Right cardiac atrium (tissue), 5 donors: ENCODE measurements at regions not wholly inside any gene's neighbourhood (a gene's known extent, or its start where the extent isn't known, plus 50 kb on each side); places are given as distances from the start of the nearest gene placed in this dataset.

Experiments
- ATAC-seq, 2 donors: fragments of 200-7000 bp; cut with Tn5 transposase; one replicate each; pipeline versions ENCODE4 v1.8.0 to v1.9.1; 2020; ENCODE audit warnings: moderate library complexity in 2 of 2, mild to moderate bottlenecking in 1 of 2
- DNase-seq, 3 donors: peaks; one replicate each; pipeline ENCODE4 v3.0.0-alpha.2; 2020
- H3K27ac ChIP-seq: one replicate; pipeline ENCODE4 v1.5.1; 2013; ENCODE audit warnings: mild to moderate bottlenecking, low read length, control low read depth, moderate library complexity
- H3K27me3 ChIP-seq: one replicate; pipeline ENCODE4 v1.6.1; 2013; ENCODE audit not compliant: control insufficient read depth, insufficient read depth
- H3K4me1 ChIP-seq: one replicate; pipeline ENCODE4 v1.6.1; 2013; ENCODE audit warnings: low read length; ENCODE audit not compliant: control insufficient read depth, insufficient read depth
- H3K4me3 ChIP-seq: one replicate; pipeline ENCODE4 v1.5.1; 2013; ENCODE audit warnings: low read length, control low read depth
- H3K9me3 ChIP-seq: one replicate; pipeline ENCODE4 v1.6.1; 2013; ENCODE audit warnings: low read length; ENCODE audit not compliant: control insufficient read depth
- WGBS: extraction: QIAGEN DNeasy Blood & Tissue Kit; methylation state at CpG from one replicate; pipeline ENCODE4 v1.1.7; 2013; 5-methylcytosine and 5-hydroxymethylcytosine counted together
- intact Hi-C, 4 donors: fragments of 100-400 bp; cut with DNase I; formaldehyde crosslinking; loops; one replicate each; pipeline versions ENCODE4 v1.11.0 to v1.14.0; 2022 to 2023
- donor health status: healthy with polysubstance abuse.
- donor health status: DM: no; HTN: yes; CAD: no.
- donor health status: DM: no; HTN: no; CAD: no.
- donor health status: DM: no; HTN: yes; CAD: no; lungs with severe emphysema.
- donor health status: DM: yes; HTN: yes; CAD: no.

DNA sequence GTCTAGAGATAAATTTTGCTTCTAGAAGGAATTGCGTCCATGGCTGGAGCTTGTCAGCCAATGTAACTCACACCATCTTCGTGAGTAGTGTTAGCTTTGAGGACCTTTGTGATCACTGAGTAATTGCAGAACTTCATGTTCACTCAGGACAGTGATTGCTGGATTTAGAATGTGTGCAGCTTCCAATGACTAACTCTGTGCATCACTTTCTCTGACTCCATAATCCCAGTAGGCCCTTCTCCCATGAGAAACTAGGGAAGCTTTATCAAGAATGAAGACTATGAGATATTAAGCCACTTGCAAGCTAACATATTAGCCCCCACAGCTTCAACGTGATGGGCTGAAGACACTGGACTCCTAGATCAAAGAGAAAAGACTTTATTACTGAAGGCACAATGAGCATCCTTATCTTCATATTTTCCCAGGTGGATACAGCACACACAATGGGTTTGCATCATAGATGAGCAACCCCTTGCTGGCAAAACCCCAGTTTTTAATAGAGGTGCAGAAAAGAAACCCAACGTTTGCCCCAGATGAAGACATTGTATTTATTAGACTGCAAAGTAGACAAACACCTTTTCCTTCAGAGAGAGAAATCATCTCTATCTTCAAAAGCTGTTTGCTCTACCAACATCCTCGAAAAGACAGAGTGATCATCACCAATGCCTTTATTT is 561.0 kb downstream of the LTN1 start:
- H3K9me3 ChIP-seq: no peaks in the 10 kb centered on the region
- intact Hi-C loops: no loop called here
- DNase-seq: no peak
- H3K4me3 ChIP-seq: no peak overlapping the region
- no peak overlapping the region for H3K27ac ChIP-seq
- 78% methylated on average over 5 of the region's 5 CpGs for whole genome bisulfite sequencing
- H3K27me3 ChIP-seq: no peaks in the 10 kb centered on the region
- no peaks in the 10 kb centered on the region for H3K4me1 ChIP-seq
- ATAC-seq: no peak

DNA sequence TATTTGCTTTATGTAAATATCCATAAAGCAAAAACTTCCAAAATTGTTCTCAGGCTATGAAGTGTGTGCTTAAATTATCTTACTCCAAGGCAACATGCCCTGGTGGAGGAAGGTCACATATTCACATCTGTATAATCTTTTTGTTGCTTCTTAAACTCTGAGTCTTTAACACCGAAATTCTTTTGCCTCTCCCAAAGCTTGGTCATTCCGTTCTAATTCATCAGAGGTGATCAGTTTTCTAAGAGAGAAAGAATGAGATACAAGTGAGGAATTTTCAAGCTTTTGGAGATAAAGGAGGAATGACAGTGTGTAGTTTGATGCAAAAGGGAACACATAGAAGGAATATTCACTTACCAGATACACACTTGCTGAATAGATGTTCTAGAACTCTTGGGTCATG is 561.7 kb downstream of the LTN1 start:
- no peak overlapping the region for H3K27ac ChIP-seq
- no peaks in the 10 kb centered on the region for H3K4me1 ChIP-seq
- DNase-seq (no peak), ATAC-seq (no peak)
- no peaks in the 10 kb centered on the region for H3K9me3 ChIP-seq
- no peaks in the 10 kb centered on the region for H3K27me3 ChIP-seq
- no peak overlapping the region for H3K4me3 ChIP-seq
- WGBS: 88% methylated on average over 2 of the region's 2 CpGs
- intact Hi-C loops: no loop called here

DNA sequence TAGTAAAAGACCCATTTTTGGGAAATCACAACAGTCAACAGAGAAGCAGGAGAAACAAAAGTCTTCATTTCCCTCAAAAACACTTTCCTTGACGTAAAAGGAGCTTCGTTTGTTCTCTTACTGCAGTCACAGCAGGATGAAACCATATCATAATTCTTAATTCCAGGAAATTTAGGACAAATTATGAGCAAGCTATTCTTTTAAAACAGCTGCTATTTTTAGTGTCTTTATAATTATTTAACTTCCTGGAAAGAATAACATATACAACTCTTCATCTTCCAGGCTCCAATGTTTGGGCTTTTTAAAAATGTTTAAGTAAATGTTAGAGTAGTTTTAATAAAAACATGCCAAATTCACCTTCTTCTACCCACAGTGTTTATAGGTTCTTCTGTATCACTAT is 563.5 kb downstream of the LTN1 start:
- ATAC-seq: no peak
- intact Hi-C loops: no loop called here
- Histone ChIP-seq H3K27ac (no peak overlapping the region), H3K4me3 (no peak overlapping the region), H3K9me3 (no peaks in the 10 kb centered on the region), H3K4me1 (no peaks in the 10 kb centered on the region), H3K27me3 (no peaks in the 10 kb centered on the region)
- no peak for DNase-seq
- 70% methylated on average over 2 of the region's 2 CpGs for WGBS

DNA sequence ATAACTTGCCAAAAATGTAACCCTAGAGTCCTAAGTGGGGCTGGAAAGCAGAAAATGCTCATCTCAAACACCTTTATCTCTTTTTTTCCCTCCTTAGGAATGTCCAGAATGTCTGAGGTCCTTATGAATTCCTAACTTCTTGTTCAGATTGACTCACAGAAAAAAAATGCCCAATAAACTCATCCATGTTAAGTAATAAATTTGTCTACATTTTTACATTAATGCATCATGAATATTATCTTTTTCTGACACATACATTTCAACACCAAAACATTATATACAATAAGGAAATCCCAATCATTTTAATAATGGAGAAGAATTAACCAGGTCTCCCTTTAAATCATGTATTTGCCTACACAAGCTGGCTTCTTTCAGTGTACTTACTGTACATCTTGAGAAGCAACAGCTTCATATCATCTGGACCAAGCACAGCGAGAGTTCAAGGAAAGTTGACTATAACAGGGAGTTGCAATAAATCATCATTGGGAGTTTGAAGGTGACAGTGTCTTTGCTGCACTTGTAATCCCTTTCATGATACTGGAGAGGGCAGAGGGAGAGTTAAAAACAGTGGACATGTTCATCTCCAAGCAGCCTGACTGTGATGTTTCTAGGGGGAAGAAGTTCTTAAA is 565.2 kb downstream of the LTN1 start:
- intact Hi-C loops: no loop called here
- no peak overlapping the region for H3K27ac ChIP-seq
- H3K4me1 ChIP-seq: no peaks in the 10 kb centered on the region
- H3K9me3 ChIP-seq: no peaks in the 10 kb centered on the region
- no peak for ATAC-seq
- no peak for DNase-seq
- H3K27me3 ChIP-seq: no peaks in the 10 kb centered on the region
- H3K4me3 ChIP-seq: no peak overlapping the region
- 86% methylated on average over 1 of the region's 1 CpG for WGBS

DNA sequence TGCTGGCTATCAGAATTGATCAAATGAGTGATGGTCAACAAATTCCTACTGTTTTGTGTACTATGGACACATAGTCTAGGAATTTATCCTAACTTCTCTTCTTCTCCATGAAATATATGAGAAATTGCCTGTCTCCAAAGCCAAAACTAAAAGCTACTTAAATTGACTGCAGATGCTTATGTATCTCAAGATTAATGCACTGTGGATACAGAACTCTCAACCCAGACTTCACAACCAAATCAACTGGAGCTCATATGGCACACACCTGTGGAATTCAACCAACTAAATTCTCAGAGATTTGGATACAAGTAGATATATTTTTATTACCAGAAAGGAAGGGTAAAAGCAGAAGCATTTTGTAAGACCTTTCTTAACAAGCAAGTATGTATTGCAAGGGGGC is 566.1 kb downstream of the LTN1 start:
- Histone ChIP-seq H3K27me3 (no peaks in the 10 kb centered on the region), H3K4me3 (no peak overlapping the region), H3K9me3 (no peaks in the 10 kb centered on the region), H3K4me1 (no peaks in the 10 kb centered on the region), H3K27ac (no peak overlapping the region)
- DNase-seq (no peak), ATAC-seq (no peak)
- intact Hi-C loops: no loop called here

DNA sequence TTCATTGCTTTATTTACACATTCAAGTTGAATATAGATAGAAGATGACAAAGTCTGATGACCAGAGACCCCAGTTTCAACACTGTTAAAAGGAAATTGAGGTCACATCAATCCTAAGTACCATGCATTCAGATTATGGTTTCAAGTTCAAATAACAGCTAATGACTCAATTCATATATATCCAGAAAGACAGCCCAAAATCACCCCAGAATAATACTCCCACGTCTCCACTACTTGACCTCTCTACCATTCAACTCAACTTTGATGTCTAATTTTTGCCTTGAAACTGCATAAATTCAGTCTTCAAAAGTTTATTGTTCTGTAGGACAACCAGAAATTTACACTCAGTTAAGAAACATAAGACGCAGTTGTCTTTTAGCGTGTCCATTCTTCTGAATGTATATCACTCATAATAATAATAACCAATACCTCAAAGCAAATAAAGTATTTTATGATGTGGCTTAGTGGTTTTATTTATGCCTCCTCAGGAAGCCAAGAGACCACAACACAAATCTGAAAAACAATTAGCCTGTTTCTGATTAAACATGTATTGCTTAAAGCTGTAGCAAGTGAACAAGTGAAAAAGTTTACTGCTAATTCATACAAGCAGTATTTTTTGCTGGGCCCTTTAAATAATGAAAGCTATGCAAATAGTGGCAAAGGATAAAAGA is 569.0 kb downstream of the LTN1 start:
- no peak overlapping the region for H3K27ac ChIP-seq
- H3K4me1 ChIP-seq: no peaks in the 10 kb centered on the region
- intact Hi-C loops: no loop called here
- no peaks in the 10 kb centered on the region for H3K27me3 ChIP-seq
- no peak for DNase-seq
- 22% methylated on average over 3 of the region's 3 CpGs for WGBS
- no peaks in the 10 kb centered on the region for H3K9me3 ChIP-seq
- H3K4me3 ChIP-seq: no peak overlapping the region
- ATAC-seq: no peak

DNA sequence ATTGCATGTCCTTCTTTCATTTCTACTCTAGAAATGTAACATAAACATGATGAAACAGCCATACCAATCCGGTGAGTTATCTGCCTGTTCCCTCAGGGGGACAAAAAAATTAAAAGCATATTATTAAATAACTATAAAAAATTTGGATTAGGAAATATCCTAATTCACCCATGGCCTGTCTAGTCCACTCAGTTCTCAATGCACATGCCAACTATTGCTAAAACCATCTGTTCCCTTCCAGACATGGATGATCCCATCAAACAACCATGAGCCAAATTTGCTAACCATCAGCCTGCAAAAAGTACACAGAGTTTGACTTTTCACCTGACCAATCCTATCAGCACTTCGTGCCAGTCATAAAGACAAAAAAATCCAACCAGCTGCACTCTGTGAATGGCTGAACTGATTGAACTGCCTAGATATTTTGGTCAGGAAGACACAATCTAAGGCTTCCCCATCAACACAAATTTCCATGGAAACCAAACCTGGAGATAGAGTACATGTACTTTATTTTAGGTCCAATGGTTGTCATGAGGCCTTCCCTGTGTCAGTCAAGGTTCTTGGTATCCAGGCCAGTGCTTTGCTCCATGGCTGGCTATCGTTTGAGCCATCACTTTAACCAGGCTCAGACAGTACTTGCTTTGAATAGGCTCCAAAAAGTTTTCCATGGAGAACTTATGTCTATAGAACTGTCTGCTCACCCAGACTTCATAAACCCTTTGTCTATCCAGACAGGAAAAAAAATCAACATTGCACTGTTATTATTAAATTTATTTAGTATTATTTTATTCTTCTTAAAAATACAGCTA is 570.8 kb downstream of the LTN1 start:
- no peaks in the 10 kb centered on the region for H3K4me1 ChIP-seq
- DNase-seq: no peak
- WGBS: 61% methylated on average over 3 of the region's 3 CpGs
- no peak overlapping the region for H3K4me3 ChIP-seq
- no peak overlapping the region for H3K27ac ChIP-seq
- intact Hi-C loops: no loop called here
- H3K27me3 ChIP-seq: no peaks in the 10 kb centered on the region
- H3K9me3 ChIP-seq: no peaks in the 10 kb centered on the region
- ATAC-seq: no peak

DNA sequence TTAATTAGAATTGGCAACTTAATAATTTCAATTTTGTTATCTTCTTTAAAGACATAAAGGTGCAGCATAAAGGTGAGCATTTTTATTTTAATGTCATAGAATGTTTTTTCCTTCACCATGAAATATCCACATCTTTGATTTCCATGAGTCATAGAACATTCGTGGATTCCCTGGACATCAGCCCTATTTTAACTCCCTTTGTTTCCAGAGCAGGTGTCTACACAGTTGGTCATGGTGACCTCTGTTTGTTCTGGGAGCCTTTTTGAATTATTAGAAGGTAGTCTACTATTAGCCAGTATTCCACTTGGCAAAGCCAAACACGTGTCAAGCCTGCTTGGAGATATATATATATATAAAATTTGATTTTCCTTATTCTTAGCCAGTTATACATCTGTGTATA is 572.9 kb downstream of the LTN1 start:
- 66% methylated on average over 2 of the region's 2 CpGs for WGBS
- Histone ChIP-seq H3K4me1 (no peaks in the 10 kb centered on the region), H3K27ac (no peak overlapping the region), H3K27me3 (no peaks in the 10 kb centered on the region), H3K4me3 (no peak overlapping the region), H3K9me3 (no peaks in the 10 kb centered on the region)
- intact Hi-C loops: no loop called here
- DNase-seq: no peak
- no peak for ATAC-seq

DNA sequence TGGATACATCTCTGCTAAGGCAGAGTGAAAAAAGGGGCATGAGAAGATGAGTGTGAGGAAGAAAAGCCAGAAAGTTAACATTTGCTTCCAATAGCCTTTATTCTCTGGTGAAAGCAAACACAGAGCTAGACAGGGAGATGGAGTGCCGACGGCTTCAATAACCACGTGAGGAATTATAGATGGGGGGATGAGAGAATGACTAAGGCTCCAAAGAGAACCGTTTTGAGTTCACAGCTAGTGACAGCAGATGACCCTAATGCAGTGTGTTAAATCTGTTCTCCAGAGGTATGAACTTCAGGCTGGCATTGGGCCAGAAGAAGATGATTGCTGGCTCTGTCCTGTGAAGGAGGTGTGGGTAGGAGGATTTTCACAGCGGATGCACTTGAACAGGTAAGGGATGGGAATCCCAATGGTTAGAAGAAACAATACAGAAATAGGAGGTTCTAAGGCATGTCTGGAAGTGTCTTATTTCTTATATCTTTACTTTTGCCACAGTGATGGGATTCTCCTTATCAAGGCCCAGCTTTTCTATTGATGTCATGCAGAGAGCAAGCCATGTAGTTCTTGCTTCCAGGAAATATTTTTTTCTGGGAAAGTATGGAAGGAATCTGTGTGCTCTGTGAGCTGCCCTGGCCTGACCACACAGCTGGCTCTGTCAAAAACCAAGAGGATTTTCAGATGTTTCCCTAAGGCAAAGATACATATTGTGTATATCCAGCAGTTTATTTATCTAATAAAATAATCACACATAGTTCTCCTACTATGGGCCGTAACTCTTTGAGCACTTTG is 573.8 kb downstream of the LTN1 start:
- Histone ChIP-seq H3K9me3 (no peaks in the 10 kb centered on the region), H3K4me1 (no peaks in the 10 kb centered on the region), H3K4me3 (no peak overlapping the region), H3K27ac (no peak overlapping the region), H3K27me3 (no peaks in the 10 kb centered on the region)
- intact Hi-C loops: no loop called here
- DNase-seq: no peak
- WGBS: 55% methylated on average over 6 of the region's 6 CpGs
- no peak for ATAC-seq

DNA sequence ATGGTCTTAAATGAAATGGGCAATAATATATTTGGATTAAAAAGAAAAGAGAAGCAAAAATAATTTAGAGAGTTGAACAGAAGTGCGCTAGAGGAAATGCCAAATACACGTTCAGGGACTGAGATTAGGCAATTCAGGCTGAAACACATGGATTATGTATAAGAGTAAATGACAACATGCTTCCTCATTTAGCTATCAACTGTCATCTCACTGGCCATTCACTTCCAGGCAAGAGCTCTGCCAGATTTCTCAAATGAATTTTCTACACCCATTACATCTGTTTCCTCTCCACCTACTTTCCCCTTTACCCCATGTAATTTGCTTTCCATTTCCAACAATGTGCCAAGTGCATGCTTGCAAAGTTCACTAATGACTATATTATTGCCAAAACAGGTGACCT is 582.4 kb downstream of the LTN1 start:
- DNase-seq (no peak), ATAC-seq (no peak)
- Histone ChIP-seq H3K27me3 (no peaks in the 10 kb centered on the region), H3K27ac (no peak overlapping the region), H3K4me1 (no peaks in the 10 kb centered on the region), H3K9me3 (no peaks in the 10 kb centered on the region), H3K4me3 (no peak overlapping the region)
- WGBS: 39% methylated on average over 2 of the region's 2 CpGs
- intact Hi-C loops: no loop called here
